GM23248 (cell line): ENCODE measurements at regions not wholly inside any gene's neighbourhood (a gene's known extent, or its start where the extent isn't known, plus 50 kb on each side); places are given as distances from the start of the nearest gene placed in this dataset.

Experiments used
- DNase-seq: peaks from one replicate; pipeline ENCODE4 v3.0.0-alpha.2; 2015
- H2AFZ ChIP-seq: fragments of 200-600 bp; sonication (generic); 2 replicates; pipeline ENCODE4 v1.6.1; 2016; ENCODE audit warnings: antibody characterized with exemption
- H3F3A ChIP-seq: fragments of 200-600 bp; sonication (generic); 2 replicates; pipeline ENCODE4 v1.6.1; 2016; ENCODE audit warnings: mild to moderate bottlenecking, antibody characterized with exemption, mixed run types; ENCODE audit not compliant: insufficient read depth
- H3K27ac ChIP-seq: fragments of 200-600 bp; sonication (generic); 2 replicates; pipeline ENCODE4 v1.5.1; 2016; ENCODE audit warnings: mild to moderate bottlenecking
- H3K27me3 ChIP-seq: fragments of 200-600 bp; sonication (generic); replicated peaks from 2 replicates; pipeline ENCODE4 v1.6.1; 2016; ENCODE audit warnings: mild to moderate bottlenecking; ENCODE audit not compliant: insufficient read depth
- H3K36me3 ChIP-seq: fragments of 200-600 bp; sonication (generic); 2 replicates; pipeline ENCODE4 v1.6.1; 2016; ENCODE audit warnings: low read depth, mild to moderate bottlenecking
- H3K4me1 ChIP-seq: fragments of 200-600 bp; sonication (generic); 2 replicates; pipeline ENCODE4 v1.6.1; 2016; ENCODE audit warnings: mild to moderate bottlenecking; ENCODE audit not compliant: insufficient read depth
- H3K4me2 ChIP-seq: fragments of 200-600 bp; sonication (generic); one replicate; pipeline ENCODE4 v1.6.1; 2016; ENCODE audit warnings: mild to moderate bottlenecking; ENCODE audit not compliant: unreplicated experiment
- H3K4me3 ChIP-seq: fragments of 200-600 bp; sonication (generic); 2 replicates; pipeline ENCODE4 v1.5.1; 2016; ENCODE audit warnings: mild to moderate bottlenecking
- H3K79me2 ChIP-seq: fragments of 200-600 bp; sonication (generic); 2 replicates; pipeline ENCODE4 v1.6.1; 2016; ENCODE audit warnings: mild to moderate bottlenecking; ENCODE audit not compliant: insufficient read depth
- H3K9ac ChIP-seq: fragments of 200-600 bp; sonication (generic); 2 replicates; pipeline ENCODE4 v1.6.1; 2016; ENCODE audit warnings: mild to moderate bottlenecking
- H3K9me2 ChIP-seq: fragments of 200-600 bp; sonication (generic); 2 replicates; pipeline ENCODE4 v1.6.1; 2016; ENCODE audit warnings: mixed run types, mild to moderate bottlenecking, moderate library complexity; ENCODE audit not compliant: insufficient read depth
- H3K9me3 ChIP-seq: fragments of 200-600 bp; sonication (generic); one replicate; pipeline ENCODE4 v1.6.1; 2017; ENCODE audit warnings: low read depth
- H4K20me1 ChIP-seq: fragments of 200-600 bp; sonication (generic); 2 replicates; pipeline ENCODE4 v1.6.0; 2016; ENCODE audit not compliant: insufficient read depth
- EZH2 ChIP-seq: fragments of 200-600 bp; sonication (generic); IDR thresholded peaks from 2 replicates; pipeline ENCODE4 v1.6.1; 2018; ENCODE audit warnings: antibody characterized with exemption, mild to moderate bottlenecking; ENCODE audit not compliant: insufficient read depth, poor library complexity, severe bottlenecking
- EZH2phosphoT487 ChIP-seq: fragments of 200-600 bp; sonication (generic); IDR thresholded peaks from 2 replicates; pipeline ENCODE4 v1.6.1; 2018; ENCODE audit warnings: antibody characterized with exemption, moderate library complexity, mild to moderate bottlenecking, low read depth; ENCODE audit not compliant: insufficient read depth
- WGBS, 2 experiments: methylation state at CpG; one replicate each; pipeline ENCODE4 v1.1.6; 2015 to 2017; ENCODE audit warnings: low lambda C conversion rate in 2 of 2, low coverage in 1 of 2; ENCODE audit errors: missing lambda C conversion rate in 2 of 2; 5-methylcytosine and 5-hydroxymethylcytosine counted together
- in situ Hi-C: fragments of 300-500 bp; cut with MboI; formaldehyde crosslinking; loops from 2 replicates; pipeline ENCODE4 v1.15.0; 2020

- H3K27me3 ChIP-seq = no peaks in the 10 kb centered on the region
- H3K4me3 ChIP-seq = no peak overlapping the region
- H3K4me2 ChIP-seq = peak overlapping the region; percentile 34
- no peaks in the 10 kb centered on the region for H3K79me2 ChIP-seq
- TF ChIP-seq EZH2 (no peak), EZH2phosphoT487 (no peak)
- H3F3A ChIP-seq = 0 out of 2 replicates have a peak, but pooled peaks cover 8% of the 10 kb centered on the region
- H3K9me2 ChIP-seq = no peaks in the 10 kb centered on the region
- no peak overlapping the region for H3K9ac ChIP-seq
- in situ Hi-C loops = no loop called here
- no peak overlapping the region for H3K27ac ChIP-seq
- H2AFZ ChIP-seq = no peak overlapping the region
- no peaks in the 10 kb centered on the region for H3K36me3 ChIP-seq
- no peaks in the 10 kb centered on the region for H3K9me3 ChIP-seq
- peak; percentile 76 for DNase-seq
- no peaks in the 10 kb centered on the region for H4K20me1 ChIP-seq
- 36 to 43% methylated on average over 4 of the region's 4 CpGs for WGBS, 2 experiments
- H3K4me1 ChIP-seq = peaks cover 27% of the 10 kb centered on the region
These were observed 372.8 kb upstream of the TBL1XR1 start for GRCh38 chr3:177569875-177570657.

DNA sequence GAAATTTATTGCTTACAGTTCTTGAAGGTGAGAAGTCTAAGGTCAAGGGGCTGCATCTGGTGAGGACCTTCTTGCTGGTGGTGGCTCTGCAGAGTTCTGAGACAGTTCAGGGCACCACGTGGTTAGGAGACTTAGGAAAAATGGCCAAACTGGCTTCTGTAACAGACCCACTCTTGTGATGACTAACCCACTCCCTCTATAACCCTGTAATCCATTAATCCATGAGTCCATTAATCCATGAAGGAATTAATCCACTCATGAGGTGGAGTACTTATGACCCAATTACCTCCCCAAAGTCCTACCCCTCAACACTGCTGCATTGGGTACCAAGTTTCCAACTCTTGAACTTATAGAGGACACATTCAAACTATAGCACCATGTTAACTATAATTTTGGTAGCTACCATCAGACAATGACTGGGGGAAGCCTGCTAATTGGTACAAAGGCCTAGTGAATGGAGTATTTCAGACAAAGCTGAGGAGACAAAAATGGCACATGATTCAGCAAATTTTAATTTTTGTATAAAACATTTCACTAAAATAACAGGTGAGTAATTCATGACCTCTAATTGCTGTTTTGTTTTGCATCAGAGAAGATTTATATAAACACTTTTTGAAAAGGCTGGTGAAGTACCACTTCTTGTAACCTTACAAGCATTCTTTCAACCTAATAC, 374.1 kb upstream of the TBL1XR1 start:
- in situ Hi-C loops = no loop called here
- no peak overlapping the region for H3K9ac ChIP-seq
- H2AFZ ChIP-seq = no peak overlapping the region
- TF ChIP-seq EZH2phosphoT487 = no peak
- TF ChIP-seq EZH2 = no peak
- H3K79me2 ChIP-seq = no peaks in the 10 kb centered on the region
- H3K27me3 ChIP-seq = no peaks in the 10 kb centered on the region
- no peak for DNase-seq
- H3K4me2 ChIP-seq = no peak overlapping the region
- 0 out of 2 replicates have a peak, but pooled peaks cover 8% of the 10 kb centered on the region for H3F3A ChIP-seq
- H3K9me2 ChIP-seq = no peaks in the 10 kb centered on the region
- no peak overlapping the region for H3K4me3 ChIP-seq
- H3K27ac ChIP-seq = no peak overlapping the region
- no peaks in the 10 kb centered on the region for H3K9me3 ChIP-seq
- H3K4me1 ChIP-seq = peaks cover 27% of the 10 kb centered on the region
- 96 to 100% methylated on average over 1 of the region's 1 CpG for WGBS, 2 experiments
- no peaks in the 10 kb centered on the region for H3K36me3 ChIP-seq
- H4K20me1 ChIP-seq = no peaks in the 10 kb centered on the region

DNA sequence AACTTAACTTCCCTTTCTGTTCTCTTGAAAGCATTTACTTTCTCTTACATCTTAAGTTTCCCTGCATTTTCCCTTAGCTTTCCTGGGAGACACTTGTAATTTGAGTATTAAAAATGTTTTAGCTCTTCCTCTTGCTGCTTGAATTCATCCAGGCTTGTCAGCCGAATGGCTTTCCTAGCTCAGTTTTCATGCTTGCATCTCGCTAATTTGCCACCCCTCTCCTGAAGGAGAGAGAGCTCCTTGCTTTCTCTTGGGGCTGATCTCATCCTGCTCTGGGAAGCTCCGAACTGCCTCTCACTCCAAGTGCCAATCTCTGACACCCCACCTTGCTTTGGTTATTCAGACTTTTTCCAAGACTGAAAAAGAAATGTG, 374.6 kb upstream of the TBL1XR1 start:
- Histone ChIP-seq H3K79me2 (no peaks in the 10 kb centered on the region), H3K9me2 (no peaks in the 10 kb centered on the region), H3K27ac (no peak overlapping the region), H3K36me3 (no peaks in the 10 kb centered on the region), H3K4me1 (peaks cover 27% of the 10 kb centered on the region), H3K27me3 (no peaks in the 10 kb centered on the region), H3K4me3 (no peak overlapping the region), H3K9ac (no peak overlapping the region), H4K20me1 (no peaks in the 10 kb centered on the region), H3K9me3 (no peaks in the 10 kb centered on the region), H3F3A (0 out of 2 replicates have a peak, but pooled peaks cover 8% of the 10 kb centered on the region), H3K4me2 (no peak overlapping the region), H2AFZ (no peak overlapping the region)
- WGBS, 2 experiments = 77 to 78% methylated on average over 3 of the region's 3 CpGs
- in situ Hi-C loops = no loop called here
- DNase-seq = no peak
- TF ChIP-seq EZH2 (no peak), EZH2phosphoT487 (no peak)

GRCh38 chr3:177574222-177574856, 377.1 kb upstream of the TBL1XR1 start:
- Histone ChIP-seq H3F3A (0 out of 2 replicates have a peak, but pooled peaks cover 8% of the 10 kb centered on the region), H4K20me1 (no peaks in the 10 kb centered on the region), H3K27ac (no peak overlapping the region), H3K36me3 (no peaks in the 10 kb centered on the region), H3K27me3 (no peaks in the 10 kb centered on the region), H3K4me1 (peaks cover 21% of the 10 kb centered on the region), H3K4me3 (no peak overlapping the region), H3K9me2 (no peaks in the 10 kb centered on the region), H3K9ac (no peak overlapping the region), H3K79me2 (no peaks in the 10 kb centered on the region), H2AFZ (no peak overlapping the region), H3K9me3 (no peaks in the 10 kb centered on the region), H3K4me2 (no peak overlapping the region)
- DNase-seq = peak; percentile 69
- in situ Hi-C loops = no loop called here
- WGBS, 2 experiments = 52 to 54% methylated on average over 7 of the region's 7 CpGs
- TF ChIP-seq EZH2phosphoT487 = no peak
- TF ChIP-seq EZH2 = no peak
